SU-DHL-6 (cell line): ENCODE measurements at regions not wholly inside any gene's neighbourhood (a gene's known extent, or its start where the extent isn't known, plus 50 kb on each side); places are given as distances from the start of the nearest gene placed in this dataset.

Source experiments
- CTCF ChIP-seq: fragments of 200-600 bp; sonication (generic); IDR thresholded peaks from one replicate; pipeline ENCODE4 v1.5.1; 2017; ENCODE audit warnings: antibody characterized with exemption, mild to moderate bottlenecking, low read length, moderate library complexity; ENCODE audit not compliant: insufficient read depth, poor library complexity, severe bottlenecking
- EZH2phosphoT487 ChIP-seq: fragments of 200-600 bp; sonication (generic), shearing (Covaris generic); conservative IDR thresholded peaks from 2 replicates; pipeline ENCODE4 v1.6.1; 2018; ENCODE audit warnings: mild to moderate bottlenecking, antibody characterized with exemption, low read length, moderate library complexity, mixed read lengths

GRCh38 chr13:73193554-73193953 is 134.7 kb downstream of the KLF5 start:
- no peak for TF ChIP-seq CTCF
- no peak for TF ChIP-seq EZH2phosphoT487
